ENCODE measurements at regions not wholly inside any gene's neighbourhood (a gene's known extent, or its start where the extent isn't known, plus 50 kb on each side); places are given as distances from the start of the nearest gene placed in this dataset.
"Not testable (repeated sequence)": the region's sequence is repeated elsewhere in the genome, so short reads cannot be mapped to it uniquely, and the experiment has no call there.

DNA sequence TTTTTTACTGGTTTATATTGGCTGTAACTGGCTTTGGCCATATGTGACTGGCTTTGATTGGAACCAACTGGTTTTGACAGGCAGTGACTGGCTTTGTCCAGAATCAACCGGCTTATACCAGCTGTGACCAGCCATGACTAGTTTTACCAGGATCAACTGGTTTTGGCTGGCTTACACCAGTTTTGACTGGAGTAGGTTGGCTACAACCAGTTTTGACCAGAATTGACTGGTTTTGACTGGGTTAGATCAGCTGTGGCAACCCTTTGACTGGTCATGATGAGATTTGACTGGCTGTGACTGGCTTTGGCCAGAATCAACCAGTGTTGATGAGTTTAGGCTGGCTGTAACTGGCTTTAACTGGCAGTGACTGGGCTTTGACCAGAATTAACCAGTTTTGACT lies 169.2 kb upstream of the AMOT start:
- DNase-seq: no peak

DNA sequence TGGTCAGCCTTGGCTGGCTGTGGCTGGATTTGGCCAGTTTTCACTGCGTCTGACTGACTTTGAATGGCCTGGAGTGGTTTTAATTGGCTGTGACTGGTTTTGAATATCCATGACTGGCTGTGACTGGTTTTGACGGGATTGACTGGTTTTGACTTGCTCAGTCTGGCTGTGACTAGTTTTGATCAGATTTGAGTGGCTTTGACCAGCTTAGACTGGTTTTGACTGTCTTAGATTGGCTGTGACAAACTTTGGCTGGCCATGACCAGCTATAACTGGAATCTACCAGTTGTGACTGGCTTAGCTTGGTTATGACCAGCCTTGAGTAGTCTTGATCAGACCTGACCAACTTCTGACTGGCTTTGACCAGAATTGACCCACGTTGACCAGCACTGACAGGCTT lies 168.4 kb upstream of the AMOT start:
- no peak for DNase-seq

DNA sequence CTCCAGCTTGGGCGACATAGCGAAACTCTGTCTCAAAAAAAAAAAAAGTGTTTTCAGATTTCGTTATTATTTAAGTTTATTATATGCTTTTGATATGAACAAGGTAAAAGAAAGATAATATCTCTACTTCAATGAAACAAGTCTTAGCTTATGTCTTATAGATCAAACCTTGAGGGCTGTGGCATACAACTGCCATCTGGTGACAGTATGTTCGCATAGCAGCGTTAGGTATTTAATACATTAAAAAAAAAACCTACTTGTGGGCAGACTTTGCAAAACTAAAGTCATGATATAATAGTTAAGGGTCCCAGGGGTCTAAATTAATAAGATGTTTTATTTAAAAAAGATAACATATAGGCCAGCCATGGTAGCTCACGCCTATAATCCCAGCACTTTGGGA lies 161.2 kb upstream of the AMOT start:
- no peak for DNase-seq

DNA sequence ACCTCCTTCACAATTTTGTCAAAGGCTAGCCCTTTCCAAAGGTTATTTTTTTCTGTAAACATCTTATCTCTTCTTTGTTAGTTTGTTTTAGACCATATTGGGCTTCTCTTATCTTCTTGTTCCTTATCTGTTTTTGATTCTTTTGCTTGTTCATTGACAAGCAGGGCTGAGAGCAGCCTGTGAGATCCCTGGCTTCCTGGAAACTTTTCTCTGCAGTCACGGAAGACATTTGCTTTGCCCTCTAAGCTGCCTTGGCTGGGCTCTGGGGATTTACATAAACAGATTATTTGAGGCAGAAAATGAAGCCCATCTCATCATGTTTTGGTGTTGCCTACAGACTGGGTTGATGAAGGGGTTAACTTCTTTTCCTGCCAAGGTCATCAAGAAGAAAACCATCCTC lies 157.4 kb upstream of the AMOT start:
- DNase-seq: no peak

DNA sequence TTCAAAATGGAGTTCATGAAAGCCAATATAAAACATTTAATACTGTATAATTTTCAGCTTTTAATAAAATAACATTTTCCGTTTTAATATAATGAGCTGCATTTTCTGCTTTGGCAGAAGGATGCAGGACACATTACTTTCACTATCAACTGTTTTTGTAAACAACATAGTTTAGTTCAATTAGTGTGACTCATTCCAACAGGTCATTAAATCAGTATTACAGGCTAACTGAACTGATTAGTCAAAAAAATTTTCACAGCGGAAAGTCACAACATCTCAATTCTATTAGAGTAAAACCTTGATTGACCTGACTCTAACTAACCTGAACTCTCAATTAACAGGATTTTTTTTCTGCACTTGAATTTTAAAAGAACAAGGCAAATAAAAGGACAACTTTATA lies 151.2 kb upstream of the AMOT start:
- DNase-seq: no peak

DNA sequence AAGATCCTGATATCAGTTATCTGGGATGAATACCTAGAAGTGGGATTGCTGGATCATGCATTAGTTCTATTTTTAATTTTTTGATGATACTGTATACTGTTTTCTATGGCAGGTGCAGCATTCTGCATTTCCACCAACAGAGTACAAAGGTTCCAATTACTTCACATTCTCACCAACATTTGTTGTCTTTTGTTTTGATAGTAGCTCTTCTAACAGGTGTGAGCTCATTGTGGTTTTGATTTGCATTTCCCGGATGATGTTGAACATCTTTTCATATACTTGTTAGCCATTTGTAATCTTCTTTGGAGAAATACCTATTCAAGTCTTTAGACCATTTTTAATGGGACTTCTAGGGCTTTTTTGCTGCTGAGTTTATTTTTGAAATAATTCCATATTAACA lies 139.2 kb upstream of the AMOT start:
- DNase-seq: no peak

DNA sequence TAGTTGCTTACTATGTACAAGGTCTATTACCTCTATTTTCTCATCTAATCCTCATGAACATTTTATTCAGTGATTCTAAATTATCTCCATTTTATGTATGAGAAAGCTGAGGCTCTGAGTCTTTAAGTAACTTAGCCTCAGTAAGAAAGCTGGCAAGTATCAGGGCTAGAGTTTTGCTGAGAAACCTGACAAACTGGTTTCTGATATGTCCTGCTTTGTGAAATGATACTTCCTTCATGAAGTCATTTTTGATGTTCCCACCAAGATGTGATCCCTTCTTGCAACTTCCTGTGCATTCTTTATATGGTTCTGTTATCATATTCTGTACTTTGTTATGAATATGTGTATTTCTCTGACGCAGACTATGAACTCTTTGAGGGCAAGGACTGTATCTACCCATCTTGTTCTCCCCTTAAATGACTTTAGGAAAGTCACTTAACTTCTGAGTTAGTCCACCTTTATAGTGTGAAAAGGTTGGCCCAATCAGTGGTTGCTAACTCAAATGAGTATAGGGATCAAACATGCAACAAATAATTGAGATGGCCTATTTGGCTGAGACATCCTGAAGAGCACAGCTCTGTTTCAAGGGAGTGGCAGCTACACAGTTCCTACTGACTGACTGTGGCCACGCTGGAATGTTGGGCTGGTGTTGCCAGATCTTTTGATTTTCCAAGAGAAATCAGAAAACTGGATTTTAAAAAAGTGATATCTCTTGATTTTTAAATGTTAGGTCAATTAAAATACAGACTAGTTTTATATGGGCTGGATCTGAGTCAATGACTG lies 127.9 kb upstream of the AMOT start:
- DNase-seq: no peak

DNA sequence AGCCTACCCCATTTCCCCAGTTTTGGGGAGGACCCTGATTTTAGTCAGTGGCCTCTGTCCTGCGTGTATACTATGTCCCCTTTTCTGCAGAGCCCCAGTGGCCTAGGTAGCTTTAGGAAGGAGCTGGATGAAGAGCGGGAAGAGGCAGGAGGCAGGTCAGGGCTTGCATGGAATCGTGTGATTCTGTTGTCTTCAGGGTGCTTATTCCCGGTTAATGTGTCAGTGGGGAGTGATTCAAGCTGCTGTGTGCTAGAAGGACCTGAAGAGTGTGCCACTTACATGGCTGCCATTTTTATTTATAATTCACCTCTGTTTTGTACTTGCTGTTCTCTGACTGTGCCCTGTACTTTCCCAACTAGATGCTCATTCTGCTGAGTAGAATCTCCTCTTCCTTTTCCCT lies 127.3 kb upstream of the AMOT start:
- DNase-seq: no peak

DNA sequence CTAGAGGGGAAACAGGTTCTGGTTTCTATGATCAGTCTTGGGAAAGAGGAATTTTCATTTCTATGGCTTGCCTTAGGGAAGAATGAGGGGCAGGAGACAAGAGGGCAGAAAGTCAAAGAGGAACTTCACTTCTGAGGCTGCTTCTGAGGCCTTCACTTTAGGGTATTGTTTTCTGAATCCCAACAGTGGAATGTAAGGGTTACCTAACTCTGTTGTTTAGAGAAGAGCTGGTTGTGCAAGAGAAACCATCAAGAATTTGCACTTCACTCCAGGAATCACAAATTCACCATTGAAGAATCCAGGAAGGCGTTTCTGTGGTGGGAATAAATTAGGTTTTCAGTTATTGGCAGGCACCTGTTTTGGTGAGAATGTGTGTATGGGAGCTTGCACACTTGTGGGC lies 126.7 kb upstream of the AMOT start:
- DNase-seq: no peak

DNA sequence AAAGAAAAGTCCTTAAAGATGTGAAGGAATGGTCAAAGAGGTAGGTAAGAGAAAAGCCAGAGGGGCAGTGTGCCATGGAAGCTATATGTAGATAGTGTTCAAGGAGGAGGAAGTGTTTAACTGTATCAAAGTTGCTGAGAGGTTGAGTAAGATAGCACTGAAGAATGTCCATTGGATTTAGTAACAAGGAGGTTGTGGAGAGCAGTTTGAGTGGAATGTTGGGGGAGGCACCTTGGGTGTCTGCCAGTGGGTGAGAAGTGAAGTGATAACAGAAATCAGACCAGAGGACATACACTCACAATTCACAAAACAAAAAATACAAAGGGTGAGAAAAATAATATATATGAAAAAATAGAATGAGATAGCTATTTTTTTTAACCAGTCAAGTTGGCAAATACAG lies 121.3 kb upstream of the AMOT start:
- DNase-seq: no peak

DNA sequence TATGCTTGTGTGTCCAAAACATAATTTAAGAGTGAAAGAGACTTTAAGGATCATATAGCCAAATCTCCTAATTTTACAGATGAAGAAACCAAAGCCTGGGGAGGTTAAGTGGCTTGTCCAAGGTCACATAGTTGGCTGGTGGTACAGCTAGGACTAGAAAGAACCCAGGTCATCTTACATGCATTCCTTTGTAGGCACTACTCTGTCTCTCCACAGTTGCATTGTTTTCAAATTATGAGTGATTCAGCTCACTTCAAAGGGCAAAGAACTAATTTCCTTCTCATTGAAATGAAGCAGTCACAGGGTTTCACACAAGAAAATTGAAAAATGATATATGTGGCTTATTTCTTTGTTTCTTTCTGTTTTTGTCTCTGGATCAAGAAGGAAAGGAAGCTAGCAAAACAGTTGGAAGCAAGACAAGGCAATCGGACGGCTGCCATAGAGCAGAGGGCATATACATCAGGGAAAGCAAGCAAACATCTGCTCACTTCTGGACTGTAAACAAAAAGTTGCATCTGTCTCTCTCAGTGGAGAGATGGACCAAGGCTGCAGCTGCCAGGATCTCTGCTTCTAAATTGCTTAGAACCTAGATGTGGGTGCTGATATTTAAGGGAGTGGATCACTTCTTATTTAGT lies 107.5 kb upstream of the AMOT start:
- DNase-seq: no peak

DNA sequence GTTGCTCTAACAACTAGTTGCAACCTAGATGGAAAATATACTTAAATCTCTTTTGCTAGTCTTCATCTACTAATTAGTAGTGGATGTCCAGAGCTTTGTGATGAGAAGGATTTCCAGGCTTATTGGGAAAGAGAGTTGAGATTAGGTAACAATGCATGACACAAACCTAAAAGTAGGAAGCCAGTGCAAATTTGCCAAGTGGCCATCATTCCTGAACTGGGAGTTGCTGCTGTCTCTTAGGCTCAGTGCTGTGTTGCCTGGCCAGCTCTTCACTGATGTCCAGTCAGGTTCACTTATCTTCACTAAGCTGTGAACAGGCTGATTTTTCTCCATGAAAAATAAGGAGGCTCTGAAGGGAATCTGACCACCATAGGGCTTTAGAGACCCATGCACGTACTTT lies 105.6 kb upstream of the AMOT start:
- no peak for DNase-seq

DNA sequence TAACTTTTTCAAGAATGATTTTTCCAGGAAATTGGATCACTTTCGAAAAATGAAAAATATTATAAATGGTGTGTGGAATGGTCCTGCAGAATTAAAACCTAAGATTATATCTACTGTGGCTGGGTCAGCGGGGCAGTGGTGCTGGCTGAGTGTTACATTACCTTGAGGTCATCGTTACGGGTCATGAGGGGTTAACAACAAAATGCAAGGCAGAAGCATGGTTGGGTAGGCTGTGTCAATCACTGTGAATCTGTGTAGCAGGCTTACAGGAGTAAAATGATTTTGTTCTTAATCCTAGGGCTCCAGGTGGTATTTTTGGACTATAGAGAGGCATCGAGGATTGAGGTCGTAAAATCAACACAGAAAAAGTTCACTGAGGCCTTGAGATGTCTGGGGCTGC lies 105.2 kb upstream of the AMOT start:
- peak; percentile 28 for DNase-seq

DNA sequence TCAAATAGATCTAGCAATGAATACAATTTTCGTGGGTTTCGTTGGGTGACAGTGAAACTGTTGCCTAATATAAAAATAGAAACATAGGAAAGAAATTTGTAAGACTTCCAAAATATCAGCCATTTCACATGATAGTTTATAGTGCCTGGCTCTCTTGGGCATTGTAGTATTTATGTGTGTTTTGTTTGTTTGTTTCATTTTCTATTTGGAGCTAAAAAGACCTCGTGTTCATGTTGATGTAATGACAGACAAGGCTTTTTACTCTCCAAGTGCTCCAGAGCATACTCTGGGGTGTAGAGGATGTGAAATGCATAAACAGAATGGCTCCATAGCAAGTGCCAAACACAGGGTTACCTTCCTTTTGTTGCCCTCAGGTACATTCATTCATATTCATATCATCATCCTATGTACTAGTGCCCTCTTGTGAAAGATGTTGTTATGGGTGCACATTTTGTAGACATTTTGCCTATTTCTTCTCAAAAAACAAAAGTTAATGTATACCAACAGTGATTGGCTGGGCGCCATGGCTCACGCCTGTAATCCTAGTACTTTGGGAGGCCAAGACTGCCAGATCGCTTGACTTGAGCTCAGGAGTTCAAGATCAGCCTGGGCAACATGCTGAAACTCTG lies 100.7 kb upstream of the AMOT start:
- DNase-seq: no peak

DNA sequence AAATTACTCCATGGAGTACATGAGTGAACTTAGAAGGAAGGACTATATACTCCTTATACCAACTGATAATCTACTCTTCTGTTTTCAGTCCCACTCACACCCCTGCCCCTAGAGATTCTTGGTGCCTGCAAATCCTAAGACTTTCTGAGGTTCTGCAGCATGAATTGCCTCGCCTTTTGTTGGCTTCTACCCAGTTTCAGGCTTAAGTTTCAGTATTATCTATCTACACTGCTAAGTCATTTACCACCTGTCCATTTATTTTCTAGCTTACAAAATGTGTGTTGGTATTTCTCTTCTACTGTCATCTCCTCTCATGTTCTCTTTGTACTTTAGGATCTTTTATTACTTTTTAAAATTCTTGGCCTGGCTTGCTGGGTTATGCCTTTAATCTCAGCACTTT lies 94.4 kb upstream of the AMOT start:
- DNase-seq: no peak

DNA sequence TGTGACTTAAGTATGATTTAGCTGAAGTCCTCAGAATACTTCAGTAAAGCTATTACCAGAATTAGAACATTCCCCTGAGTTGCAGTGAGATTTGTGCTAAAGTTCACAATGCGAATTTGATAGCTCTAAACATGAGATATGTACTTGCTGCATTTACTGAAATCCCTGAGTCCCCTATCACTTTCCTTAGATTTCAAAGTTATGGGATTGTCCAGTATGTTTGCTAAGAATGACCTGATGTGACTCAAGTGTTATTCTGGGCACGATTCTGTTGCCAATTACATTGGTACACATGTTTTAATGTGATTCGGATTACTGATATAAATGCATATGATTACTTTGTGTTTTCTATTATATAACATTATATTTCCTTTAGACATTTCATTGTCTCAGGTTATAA lies 91.3 kb upstream of the AMOT start:
- no peak for DNase-seq

DNA sequence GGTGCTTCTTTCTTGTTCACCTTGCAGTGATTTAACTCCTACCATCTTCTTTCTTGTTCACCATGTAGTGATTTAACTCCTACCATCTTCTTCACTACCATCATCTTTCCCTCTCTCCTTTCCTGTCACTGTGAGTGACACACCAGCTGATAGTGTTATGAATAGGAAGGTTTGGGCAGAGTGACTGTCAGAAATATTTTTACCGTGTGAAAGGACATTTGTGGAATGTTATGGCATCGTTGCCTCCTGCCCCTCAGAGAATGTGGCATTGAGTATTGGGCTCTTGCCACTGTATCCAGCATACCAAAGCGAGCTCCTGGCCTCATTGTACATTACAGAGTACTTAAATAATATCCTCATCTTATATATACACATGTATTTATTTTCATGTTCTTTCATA lies 90.8 kb upstream of the AMOT start:
- no peak for DNase-seq

DNA sequence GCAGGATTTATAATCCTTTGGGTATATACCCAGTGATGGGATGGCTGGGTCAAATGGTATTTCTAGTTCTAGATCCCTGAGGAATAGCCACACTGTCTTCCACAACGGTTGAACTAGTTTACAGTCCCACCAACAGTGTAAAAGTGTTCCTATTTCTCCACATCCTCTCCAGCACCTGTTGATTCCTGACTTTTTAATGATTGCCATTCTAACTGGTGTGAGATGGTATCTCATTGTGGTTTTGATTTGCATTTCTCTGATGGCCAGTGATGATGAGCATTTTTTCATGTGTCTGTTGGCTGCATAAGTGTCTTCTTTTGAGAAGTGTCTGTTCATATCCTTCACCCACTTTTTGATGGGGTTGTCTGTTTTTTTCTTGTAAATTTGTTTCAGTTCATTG lies 82.8 kb upstream of the AMOT start:
- DNase-seq: not testable (repeated sequence)

DNA sequence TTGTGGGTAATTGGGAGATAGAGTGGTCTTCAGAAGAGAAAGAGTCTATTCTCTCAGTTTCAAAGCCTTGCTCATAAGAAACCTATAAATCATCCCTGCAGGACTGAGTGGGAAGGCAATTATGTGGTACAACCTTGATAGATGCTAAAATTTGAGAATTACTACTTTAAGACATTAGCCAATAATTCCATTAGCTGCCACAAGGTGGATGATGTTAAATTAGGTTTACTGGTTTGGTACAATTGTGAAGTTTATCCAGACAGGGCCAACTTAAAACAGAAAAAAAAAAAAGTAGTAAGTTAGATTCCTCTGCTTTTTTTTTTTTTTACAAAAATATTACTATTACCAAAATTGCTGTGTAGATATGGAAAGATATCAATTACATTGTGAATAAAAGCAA lies 73.2 kb upstream of the AMOT start:
- no peak for DNase-seq

DNA sequence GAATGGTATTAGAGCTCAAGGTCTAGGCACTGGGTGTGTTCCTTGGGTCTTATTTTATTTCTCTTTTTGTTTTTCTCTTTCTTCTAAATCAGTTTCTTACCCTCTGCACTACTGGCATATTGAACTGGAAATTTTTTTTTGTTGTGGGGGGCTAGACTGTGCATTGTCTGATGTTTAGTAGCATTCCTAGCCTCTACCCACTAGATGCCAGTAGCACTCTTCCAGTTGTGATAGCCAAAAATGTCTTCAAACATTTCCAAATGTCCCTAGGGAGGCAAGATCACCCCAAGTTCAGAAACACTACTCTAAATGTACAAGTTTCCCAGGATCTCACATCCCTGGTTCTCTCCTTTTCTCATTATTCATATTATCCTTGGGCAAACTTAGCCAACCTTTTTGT lies 69.8 kb upstream of the AMOT start:
- no peak for DNase-seq

DNA sequence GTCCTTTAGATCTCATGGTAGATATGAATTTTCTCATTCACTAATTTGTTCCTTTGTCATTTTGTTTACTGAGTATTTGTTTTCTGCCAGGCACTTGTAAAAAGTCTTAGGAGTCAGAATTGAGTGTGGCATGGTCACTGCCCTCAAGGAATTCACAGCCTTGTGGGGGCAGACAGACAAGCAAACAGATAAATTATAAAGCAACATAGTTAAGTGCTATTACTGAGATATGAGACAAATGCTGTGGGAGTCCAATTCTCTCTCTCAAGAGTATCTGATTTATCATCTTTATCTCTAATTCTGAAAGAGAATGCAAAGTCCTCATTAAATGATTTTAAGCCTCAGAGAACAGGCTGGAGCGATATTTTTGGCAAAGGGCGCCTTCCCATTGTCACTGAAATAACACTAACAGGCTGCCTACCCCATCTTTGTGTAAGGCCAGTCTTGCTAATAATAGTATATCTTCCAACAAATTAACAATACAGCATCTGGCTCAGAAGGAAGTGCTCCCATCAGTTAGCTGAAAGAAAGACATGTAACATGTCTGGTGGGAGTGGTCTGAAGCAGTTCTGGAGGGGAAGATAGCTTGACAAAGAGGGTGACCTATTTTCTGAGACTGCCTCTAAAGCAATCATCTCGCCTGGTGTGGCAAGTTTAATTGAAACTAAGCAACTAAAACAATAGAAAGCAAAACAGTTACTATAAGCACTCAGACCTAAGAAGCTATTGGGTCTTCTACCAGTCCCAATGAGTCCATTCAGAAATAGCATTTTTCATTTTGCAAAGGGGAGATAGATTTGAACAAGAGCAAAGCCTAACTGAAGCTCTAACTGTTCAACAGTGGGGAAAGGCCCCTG lies 61.5 kb upstream of the AMOT start:
- DNase-seq: peak; percentile 15

DNA sequence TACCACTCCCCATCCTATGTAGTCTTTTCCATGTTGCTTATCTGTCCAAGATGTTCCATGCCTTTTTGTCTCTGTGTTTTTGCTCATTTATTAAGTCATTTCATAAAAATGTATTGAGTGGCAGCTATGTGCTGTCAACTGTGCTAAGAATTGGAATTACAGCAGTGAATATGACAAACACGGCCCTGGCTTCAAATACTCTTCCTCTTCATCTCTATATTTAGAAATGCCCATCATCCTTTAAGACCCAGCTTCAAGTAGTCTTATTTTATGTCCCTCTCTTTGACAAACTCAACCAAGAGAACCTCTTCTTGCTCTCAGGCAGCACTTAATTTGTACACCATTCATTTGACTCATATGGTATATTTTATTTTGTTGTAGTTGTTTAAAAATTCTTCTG lies 55.4 kb upstream of the AMOT start:
- DNase-seq: no peak
